IPS-18c (cell line): ENCODE measurements at regions not wholly inside any gene's neighbourhood (a gene's known extent, or its start where the extent isn't known, plus 50 kb on each side); places are given as distances from the start of the nearest gene placed in this dataset.

ENCODE experiments used
- H3K4me3 ChIP-seq: 2 replicates; pipeline ENCODE4 v1.7.0; 2013; ENCODE audit warnings: low read depth, mild to moderate bottlenecking, low read length, moderate library complexity; ENCODE audit not compliant: insufficient read depth
- H3K9me3 ChIP-seq: one replicate; pipeline ENCODE4 v1.6.1; 2013; ENCODE audit warnings: mild to moderate bottlenecking, low read length, moderate library complexity; ENCODE audit not compliant: control insufficient read depth, insufficient read depth

GRCh38 chr16:51228097-51228659 is 77.1 kb upstream of the SALL1 start:
- H3K4me3 ChIP-seq, result no peak overlapping the region
- no peaks in the 10 kb centered on the region for H3K9me3 ChIP-seq

GRCh38 chr16:51225878-51226277 is 74.8 kb upstream of the SALL1 start:
- Histone ChIP-seq H3K9me3 (no peaks in the 10 kb centered on the region), H3K4me3 (no peak overlapping the region)

DNA sequence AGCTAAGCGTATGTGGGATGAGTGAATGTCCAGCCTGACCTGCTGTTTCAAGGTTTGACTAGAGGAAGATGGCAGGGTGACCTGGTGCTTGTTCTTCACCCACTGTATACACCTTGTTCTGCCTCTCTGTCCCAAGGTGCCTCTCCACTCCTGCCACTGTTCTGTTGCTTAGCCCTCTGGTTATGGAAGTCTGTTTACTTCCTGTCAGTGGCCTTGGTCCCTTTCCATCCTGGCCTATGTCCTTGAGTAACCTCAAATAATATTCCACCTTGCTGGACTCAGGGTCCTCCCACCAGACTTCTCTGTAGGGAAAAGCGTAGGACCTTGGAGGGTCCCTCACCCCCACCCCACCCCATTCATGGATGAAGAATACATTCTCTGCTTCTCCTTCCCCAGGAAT is 73.2 kb upstream of the SALL1 start:
- Histone ChIP-seq H3K9me3 (no peaks in the 10 kb centered on the region), H3K4me3 (no peak overlapping the region)

DNA sequence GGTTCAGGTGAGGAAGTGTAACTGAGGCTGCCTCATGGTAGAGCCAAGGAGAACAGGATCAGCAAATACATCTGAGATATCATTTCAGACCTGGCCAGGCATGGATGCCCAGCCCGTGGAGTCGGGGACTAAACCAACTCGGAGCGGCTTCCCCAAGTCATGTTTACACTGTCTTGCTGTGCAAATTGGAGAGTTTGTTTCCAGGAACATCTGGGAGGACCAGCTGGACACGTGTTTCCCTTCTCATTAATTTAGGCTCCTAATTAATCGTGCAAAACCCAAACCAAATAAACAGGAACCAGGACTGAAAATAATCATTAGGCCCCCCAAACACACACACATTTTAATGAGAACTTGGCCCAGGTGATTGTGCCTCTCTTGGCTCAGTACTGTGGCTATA is 70.9 kb upstream of the SALL1 start:
- Histone ChIP-seq H3K9me3 (no peaks in the 10 kb centered on the region), H3K4me3 (no peak overlapping the region)

DNA sequence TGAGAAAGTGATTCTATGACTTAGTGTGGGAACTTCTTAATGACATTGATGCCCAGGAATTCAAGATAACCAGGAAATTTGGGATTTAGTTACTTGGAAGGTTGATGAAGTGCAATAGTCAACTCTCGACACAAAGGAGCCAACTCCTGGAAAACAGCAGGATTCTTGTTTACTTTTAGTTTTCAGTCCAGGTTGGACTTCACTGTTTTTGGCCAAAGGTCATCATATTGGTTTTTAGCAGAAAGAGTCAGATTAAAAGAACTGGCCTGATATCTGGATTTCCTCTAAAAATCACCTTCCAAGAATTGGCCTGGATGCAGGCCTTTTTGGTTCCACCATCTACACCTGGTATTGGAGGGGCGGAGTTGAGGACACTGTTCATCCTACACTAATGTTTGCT is 60.1 kb upstream of the SALL1 start:
- Histone ChIP-seq H3K4me3 (no peak overlapping the region), H3K9me3 (no peaks in the 10 kb centered on the region)

GRCh38 chr16:51210087-51210486 is 59.0 kb upstream of the SALL1 start:
- Histone ChIP-seq H3K4me3 (no peak overlapping the region), H3K9me3 (no peaks in the 10 kb centered on the region)

DNA sequence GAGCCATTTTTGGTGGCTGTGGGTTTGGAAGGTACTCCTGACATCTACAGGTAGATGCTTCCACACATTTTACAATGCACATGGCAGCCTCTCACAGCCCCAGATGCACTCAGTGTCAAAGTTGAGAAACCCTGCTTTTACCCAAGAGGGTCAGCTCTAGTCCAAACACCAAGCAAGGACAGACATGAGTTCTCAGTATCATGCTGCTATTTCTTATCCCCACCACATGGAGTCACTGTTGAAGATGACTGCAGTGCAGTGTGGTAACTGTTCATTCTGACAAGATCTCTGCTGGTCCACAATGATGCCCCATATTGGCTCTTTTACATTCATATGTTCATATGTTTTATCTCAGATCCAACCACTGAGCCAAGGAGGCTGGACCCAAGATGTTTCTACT is 50.5 kb upstream of the SALL1 start:
- H3K9me3 ChIP-seq, result no peaks in the 10 kb centered on the region
- H3K4me3 ChIP-seq, result no peak overlapping the region
